Esophagus squamous epithelium (tissue), 4 donors: ENCODE measurements at regions not wholly inside any gene's neighbourhood (a gene's known extent, or its start where the extent isn't known, plus 50 kb on each side); places are given as distances from the start of the nearest gene placed in this dataset.

Experiments
- CTCF ChIP-seq, 6 experiments: fragments of 450-650 bp in 4 of 6; fragments of 200-600 bp in 2 of 6; sonication (generic) in 2 of 6; IDR thresholded peaks; one replicate each; pipeline ENCODE4 v1.5.1; 2016 to 2019; ENCODE audit warnings: antibody characterized with exemption in 6 of 6, mild to moderate bottlenecking in 4 of 6, moderate library complexity in 4 of 6
- POLR2A ChIP-seq, 4 donors: fragments of 450-650 bp; IDR thresholded peaks; one replicate each; pipeline ENCODE4 v1.6.1; 2017; ENCODE audit warnings: antibody characterized with exemption in 4 of 4, mild to moderate bottlenecking in 4 of 4, moderate library complexity in 3 of 4

DNA sequence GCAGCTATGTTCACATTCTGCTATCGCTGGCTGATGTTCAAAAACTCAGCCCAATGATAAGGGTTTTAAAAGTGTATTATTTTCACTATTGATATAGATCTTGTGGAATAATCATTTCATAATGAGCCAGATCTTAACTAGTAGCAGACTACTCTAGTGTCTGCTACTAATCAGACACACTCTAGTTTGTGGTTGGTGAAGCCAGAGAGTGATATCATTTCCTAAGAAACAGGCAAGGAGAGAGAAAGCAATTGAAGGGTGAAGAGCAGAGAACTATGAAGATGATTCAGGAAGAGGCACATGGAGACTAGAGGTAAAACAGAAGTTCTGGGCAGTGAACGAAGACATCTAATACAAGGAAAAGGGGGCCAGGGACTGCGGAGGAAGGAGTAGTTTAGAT, 58.2 kb upstream of the BET1 start:
- no peak for TF ChIP-seq CTCF (IDR thresholded peaks at IDR 0.05)
- TF ChIP-seq POLR2A (IDR thresholded peaks at IDR 0.05): no peak
